Adipose tissue (tissue), 3 donors: ENCODE measurements at regions not wholly inside any gene's neighbourhood (a gene's known extent, or its start where the extent isn't known, plus 50 kb on each side); places are given as distances from the start of the nearest gene placed in this dataset.
"Not testable (repeated sequence)": the region's sequence is repeated elsewhere in the genome, so short reads cannot be mapped to it uniquely, and the experiment has no call there.

Experiments
- H3K27ac ChIP-seq: one replicate; pipeline ENCODE4 v1.5.1; 2013; ENCODE audit warnings: low read depth, low read length
- WGBS, 3 donors: extraction: QIAGEN DNeasy Blood & Tissue Kit; methylation state at CpG; one replicate each; pipeline ENCODE4 v1.1.7; 2013; 5-methylcytosine and 5-hydroxymethylcytosine counted together
- donor health status: healthy with polysubstance abuse.
- donor health status: Bipolar disorder and iron deficiency.
- donor health status: healthy.

DNA sequence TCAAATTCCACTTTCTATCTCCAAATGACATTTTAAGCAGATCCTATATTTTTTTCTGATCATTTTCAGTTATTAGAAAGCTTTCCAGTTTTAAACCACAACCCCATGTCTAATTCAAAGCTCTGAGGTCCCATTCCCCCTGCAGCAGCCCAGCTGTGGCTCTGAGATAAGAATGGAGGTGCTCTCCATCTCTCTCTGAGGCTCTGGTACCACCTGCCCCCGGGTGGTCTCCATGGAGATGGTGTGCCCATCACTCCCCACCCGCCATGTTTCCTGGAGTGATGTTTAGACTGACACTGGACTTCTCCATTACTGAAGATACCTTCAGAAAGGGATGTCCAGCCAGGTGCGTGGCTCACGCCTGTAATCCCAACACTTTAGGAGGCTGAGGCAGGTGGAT lies 68.1 kb upstream of the SEC14L1 start:
- 49 to 75% (median 69%) methylated on average over 4 of the region's 4 CpGs for WGBS, 3 donors
- H3K27ac ChIP-seq = no peak overlapping the region

DNA sequence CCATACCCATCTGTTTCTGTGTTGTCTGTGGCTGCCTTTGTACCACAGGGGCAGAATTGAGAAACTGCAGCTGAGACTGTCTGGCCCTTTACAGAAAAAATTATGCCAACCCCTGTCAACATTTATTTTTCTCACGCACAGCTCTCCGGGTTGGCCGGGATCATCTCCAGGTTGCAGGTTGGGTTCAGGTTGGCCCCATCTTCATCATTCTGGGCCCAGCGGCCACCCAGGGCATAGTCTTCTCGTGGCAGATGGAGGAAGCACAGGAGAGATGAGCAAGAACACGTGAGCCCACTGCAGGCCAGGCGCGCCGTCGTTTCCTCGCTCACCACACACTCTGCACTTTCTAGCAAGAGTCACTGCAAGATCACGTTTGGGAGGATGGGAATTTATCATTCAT lies 66.1 kb upstream of the SEC14L1 start:
- no peak overlapping the region for H3K27ac ChIP-seq
- WGBS, 3 donors = 72 to 86% (median 86%) methylated on average over 12 of the region's 12 CpGs

DNA sequence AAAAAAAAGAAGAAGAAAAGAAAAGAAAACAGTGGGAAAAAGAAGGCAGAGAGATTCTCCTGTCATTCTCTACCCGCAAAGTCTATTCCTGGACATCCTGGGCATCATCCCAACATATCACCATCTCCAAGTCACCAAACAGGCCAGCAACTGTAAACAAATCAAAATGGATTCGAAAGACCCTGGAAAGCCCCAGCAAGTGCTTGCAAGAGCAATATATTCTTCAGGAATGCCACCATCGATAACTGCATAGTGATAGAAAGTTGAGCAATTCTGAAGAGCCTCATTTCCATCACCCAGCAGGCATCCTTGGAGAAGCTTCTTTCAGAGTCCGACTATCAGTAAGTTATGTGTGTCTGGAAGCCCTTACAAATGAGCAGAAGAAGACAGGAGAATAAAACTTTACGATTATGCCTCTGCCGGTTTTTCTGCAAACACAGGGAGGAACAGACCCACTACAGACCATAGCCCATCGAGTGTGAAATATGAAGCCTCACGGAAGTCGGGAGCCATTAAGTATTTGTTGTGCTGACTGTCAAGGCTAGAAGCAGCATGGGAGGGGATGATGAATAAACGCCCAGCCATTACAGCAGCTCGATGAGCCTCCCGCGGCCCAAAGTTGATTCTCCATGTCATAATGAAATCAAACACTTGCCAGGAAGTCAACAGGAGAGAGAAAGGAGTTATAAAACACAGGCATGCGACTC lies 64.5 kb upstream of the SEC14L1 start:
- 26 to 41% (median 31%) methylated on average over 14 of the region's 14 CpGs for WGBS, 3 donors

DNA sequence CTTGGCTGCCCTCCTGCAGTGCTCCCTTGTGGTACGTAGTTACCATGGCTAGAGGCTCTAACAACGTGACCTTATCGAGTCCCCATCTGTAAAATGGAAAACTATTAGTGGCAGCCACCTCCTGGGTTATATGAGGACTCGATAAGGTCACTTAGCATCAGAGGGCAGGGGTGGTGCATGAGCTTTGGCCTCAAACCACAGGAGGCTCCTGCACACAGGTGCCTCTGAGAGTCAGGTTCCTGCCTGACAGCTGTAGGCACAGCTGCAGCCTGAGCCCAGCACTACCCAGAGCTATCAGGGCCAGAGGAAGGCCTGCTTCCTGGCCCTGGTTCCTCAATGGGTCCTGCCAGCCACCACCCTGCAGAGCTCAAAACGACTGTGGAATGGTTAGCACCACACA lies 57.2 kb upstream of the SEC14L1 start:
- no peak overlapping the region for H3K27ac ChIP-seq
- 61 to 72% (median 62%) methylated on average over 5 of the region's 5 CpGs for WGBS, 3 donors

More for the DNA sequence above, 64.5 kb upstream of the SEC14L1 start:
- H3K27ac ChIP-seq = no peak overlapping the region

DNA sequence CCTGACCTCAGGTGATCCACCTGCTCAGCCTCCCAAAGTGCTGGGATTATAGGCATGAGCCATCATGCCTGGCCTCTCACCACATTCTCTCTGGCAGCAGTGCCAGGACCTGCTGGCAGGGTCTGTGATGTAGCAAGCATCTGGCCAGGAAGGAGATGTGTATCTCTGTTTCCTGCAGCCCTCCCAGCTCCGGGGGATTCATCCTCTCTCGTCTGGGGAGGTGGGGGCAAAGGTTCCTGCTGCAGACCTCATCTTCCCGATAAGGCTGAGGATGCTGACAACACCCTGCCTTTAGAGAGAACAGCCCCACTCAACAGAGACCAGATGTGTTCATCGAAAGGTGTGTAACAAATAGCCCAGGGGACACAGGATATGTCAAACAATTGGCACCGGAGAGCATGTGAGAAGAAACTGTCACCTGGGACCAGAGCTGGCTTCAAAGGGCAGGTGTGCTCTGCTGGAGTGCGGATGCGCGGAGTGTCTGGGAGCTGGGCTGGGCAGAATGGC lies 54.8 kb upstream of the SEC14L1 start:
- WGBS, 3 donors = 24 to 47% (median 29%) methylated on average over 8 of the region's 8 CpGs
- no peak overlapping the region for H3K27ac ChIP-seq

DNA sequence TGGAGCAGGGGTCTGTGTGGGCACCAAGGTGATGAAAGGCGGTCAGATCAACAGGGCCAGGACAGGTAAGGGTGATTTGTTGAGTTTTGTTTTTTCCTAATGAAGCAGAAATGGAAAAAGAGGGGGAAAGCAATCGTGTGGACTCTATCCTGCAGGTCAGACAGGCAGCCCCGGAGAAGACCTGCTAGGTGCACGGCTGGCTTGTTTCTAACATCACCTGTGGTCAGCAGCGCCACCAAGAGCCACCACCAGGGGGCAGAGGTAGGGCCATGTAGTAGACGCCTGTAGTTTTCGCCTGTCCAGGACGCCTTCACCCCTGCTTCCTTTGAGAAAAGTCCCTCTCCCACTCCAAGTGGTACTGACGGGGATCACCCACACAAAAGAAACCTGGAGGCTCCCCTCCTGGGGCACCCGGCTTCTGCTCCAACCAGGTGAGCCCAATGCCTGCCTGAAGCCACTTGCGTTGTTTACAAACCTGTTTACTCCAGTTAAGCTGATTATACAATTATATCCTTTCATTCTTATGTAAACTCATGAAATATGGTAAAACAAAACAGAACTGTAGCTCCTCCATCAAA lies 54.2 kb upstream of the SEC14L1 start:
- 17 to 19% (median 18%) methylated on average over 11 of the region's 11 CpGs for WGBS, 3 donors

DNA sequence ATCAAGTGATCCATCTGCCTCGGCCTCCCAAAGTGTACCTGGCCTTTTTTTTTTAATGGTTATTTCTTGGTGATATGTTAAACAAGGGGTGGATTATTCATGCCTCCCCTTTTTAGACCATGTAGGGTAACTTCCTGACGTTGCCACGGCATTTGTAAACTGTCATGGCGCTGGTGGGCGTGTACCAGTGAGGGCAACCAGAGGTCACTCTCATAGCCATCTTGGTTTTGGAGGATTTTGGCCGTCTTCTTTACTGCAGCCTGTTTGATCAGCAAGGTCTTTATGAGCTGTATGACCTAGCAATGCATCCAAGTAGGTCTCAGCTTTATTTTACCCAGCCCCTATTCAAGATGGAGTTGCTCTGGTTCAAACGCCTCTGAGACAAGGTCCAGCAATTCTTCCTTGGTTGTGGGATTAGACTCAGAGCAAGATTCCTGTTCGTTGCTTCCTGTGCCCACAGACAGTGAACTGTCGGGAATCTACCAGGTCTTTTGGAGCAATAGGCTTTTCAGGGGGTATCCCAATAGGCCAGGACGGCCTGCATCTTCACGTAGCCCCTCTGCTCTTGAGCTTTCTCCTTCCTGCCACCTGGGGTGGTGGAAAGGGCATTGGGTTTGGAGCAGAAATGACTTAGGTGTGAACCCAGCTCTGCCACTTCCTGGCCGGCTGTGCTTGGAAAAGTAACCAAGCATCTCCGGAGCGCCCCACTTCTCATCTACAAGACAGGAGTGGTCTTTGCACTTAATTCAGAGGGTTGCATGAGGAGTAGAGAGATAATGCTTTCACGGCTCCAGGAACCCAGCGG lies 52.9 kb upstream of the SEC14L1 start:
- H3K27ac ChIP-seq = no peak overlapping the region
- WGBS, 3 donors = 66 to 72% (median 70%) methylated on average over 16 of the region's 16 CpGs

More for the DNA sequence above, 54.2 kb upstream of the SEC14L1 start:
- H3K27ac ChIP-seq = no peak overlapping the region

DNA sequence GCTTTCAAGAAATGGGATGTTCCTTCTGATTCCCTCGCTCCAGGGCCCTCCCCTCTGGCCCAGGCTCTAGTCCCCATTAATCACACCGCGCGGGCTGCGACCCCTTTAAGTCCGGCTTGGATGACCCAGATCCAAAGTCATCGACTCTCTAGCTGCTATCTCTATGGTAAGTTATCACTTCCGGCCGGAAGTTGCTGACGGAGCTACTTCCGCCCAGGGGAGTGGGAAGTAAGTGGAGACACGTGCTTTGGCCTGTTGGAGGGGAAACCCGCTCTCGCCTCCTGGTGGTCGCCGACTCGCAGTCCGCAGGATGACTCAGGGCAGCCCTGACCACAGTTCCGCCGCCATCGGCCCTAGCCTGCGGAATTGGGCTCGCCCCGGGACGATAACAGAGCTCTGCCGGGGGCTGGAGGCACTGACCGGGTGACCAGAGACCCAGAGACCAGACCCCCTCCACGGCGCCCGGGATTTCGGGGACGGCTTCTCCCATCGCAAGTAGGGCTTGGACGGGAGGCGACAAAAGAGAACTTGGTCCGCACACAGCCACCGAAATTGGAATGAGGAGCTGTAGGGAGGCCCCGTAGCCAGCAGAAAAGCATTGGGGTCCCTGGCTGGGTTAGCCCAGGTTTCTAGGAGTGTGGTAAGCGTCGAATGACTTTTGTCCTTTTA lies 52.2 kb upstream of the SEC14L1 start:
- H3K27ac ChIP-seq = peak overlapping the region; percentile 82
- 0 to 1% (median 0%) methylated on average over 39 to 40 of the region's 40 CpGs for WGBS, 3 donors

DNA sequence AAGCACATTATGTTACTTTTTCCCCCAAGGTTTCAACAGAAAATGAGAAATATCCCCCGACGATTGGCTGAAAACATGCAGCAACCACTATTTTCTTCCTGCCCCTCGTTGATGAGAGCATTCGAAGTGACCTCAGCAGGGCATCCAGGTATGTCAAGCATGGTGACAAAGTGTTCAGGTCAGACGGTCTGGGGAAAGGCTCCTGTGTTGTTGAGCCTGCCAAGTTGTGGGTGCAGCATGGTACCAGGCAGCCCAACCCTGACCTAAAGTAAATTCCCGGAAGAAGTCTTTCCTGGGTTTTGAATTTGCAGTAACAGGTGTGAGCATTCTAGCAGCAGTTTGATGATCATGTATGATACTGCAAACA lies 51.7 kb upstream of the SEC14L1 start:
- no peak overlapping the region for H3K27ac ChIP-seq
- 1 to 2% (median 1%) methylated on average over 6 of the region's 6 CpGs for WGBS, 3 donors

DNA sequence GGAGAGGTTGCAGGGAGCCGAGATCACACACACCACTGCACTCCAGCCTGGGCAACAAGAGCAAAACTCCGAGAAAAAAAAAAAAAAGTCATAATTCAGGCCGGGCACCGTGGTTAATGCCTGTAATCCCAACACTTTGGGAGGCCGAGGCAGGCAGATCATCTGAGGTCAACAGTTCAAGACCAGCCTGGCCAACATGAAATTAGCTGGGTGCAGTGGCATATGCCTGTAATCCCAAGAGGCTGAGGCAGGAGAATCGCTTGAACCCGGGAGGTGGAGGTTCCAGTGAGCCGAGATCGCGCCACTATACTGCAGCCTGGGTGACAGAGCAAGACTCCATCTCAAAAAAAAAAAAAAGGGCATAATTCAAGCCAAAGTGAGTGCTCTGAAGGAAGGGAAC lies 50.8 kb upstream of the SEC14L1 start:
- not testable (repeated sequence) for H3K27ac ChIP-seq
- WGBS, 3 donors = 89 to 95% (median 91%) methylated on average over 10 of the region's 10 CpGs

DNA sequence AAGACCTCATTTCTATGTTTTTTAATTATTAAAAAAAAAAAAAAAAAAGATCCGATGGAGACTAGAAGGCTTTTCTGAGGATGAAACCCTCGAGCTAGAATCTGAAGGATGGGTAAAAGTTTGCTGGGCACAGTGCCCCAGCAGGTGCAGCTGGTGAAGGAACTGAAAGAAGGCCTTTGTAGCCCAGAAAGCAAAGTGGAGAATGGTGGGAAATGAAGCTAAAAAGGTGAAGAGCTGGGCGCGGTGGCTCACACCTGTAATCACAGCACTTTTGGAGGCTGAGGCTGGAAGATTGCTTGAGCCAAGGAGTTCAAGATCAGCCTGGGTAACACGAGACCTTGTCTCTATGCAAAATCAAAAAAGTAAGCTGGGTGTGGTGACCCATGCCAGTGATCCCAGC lies 50.3 kb upstream of the SEC14L1 start:
- WGBS, 3 donors = 84 to 92% (median 86%) methylated on average over 5 of the region's 5 CpGs
- no peak overlapping the region for H3K27ac ChIP-seq
